Sigmoid colon (tissue), 6 donors: ENCODE measurements at regions not wholly inside any gene's neighbourhood (a gene's known extent, or its start where the extent isn't known, plus 50 kb on each side); places are given as distances from the start of the nearest gene placed in this dataset.

Experiments used
- DNase-seq: peaks from one replicate; pipeline ENCODE4 v3.0.0-alpha.2; 2019
- H3K27ac ChIP-seq, 4 donors: fragments of 200-600 bp; sonication (generic); one replicate each; pipeline ENCODE4 v1.5.1; 2016 to 2019; ENCODE audit warnings: mild to moderate bottlenecking in 1 of 4
- H3K27me3 ChIP-seq, 3 donors: fragments of 200-600 bp; sonication (generic); one replicate each; pipeline ENCODE4 v1.5.1; 2019; ENCODE audit warnings: mild to moderate bottlenecking in 1 of 3
- H3K36me3 ChIP-seq, 4 donors: fragments of 200-600 bp; sonication (generic); one replicate each; pipeline ENCODE4 v1.5.1; 2016 to 2019
- H3K4me1 ChIP-seq, 4 donors: fragments of 200-600 bp; sonication (generic); one replicate each; pipeline ENCODE4 v1.5.1; 2017 to 2019
- H3K4me3 ChIP-seq, 4 donors: fragments of 200-600 bp; sonication (generic); one replicate each; pipeline ENCODE4 v1.5.1; 2017 to 2019; ENCODE audit warnings: mild to moderate bottlenecking in 2 of 4, moderate library complexity in 1 of 4
- H3K9me3 ChIP-seq, 4 donors: fragments of 200-600 bp in 3 of 4; sonication (generic) in 3 of 4; one replicate each; pipeline versions ENCODE4 v1.5.1 to v1.6.1; 2013 to 2019
- CTCF ChIP-seq, 4 experiments: fragments of 450-650 bp in 3 of 4; fragments of 200-600 bp in 1 of 4; IDR thresholded peaks; one replicate each; pipeline ENCODE4 v1.5.1; 2016 to 2019; ENCODE audit warnings: antibody characterized with exemption in 4 of 4, mild to moderate bottlenecking in 3 of 4, moderate library complexity in 2 of 4
- EP300 ChIP-seq, 4 donors: sonication (generic); formaldehyde crosslinking; IDR thresholded peaks; one replicate each; pipeline ENCODE4 v1.6.1; 2017; ENCODE audit warnings: antibody characterized with exemption in 4 of 4
- POLR2A ChIP-seq, 2 donors: fragments of 450-650 bp; IDR thresholded peaks; one replicate each; pipeline ENCODE4 v1.6.1; 2016; ENCODE audit warnings: antibody characterized with exemption in 2 of 2, mild to moderate bottlenecking in 2 of 2, moderate library complexity in 2 of 2
- POLR2AphosphoS5 ChIP-seq, 4 donors: sonication (generic); formaldehyde crosslinking; IDR thresholded peaks; one replicate each; pipeline ENCODE4 v1.6.1; 2017; ENCODE audit warnings: antibody characterized with exemption in 4 of 4
- WGBS, 2 donors: extraction: QIAGEN DNeasy Blood & Tissue Kit; methylation state at CpG; one replicate each; pipeline ENCODE4 v1.1.7; 2013; 5-methylcytosine and 5-hydroxymethylcytosine counted together
- intact Hi-C: fragments of 100-400 bp; cut with DNase I; formaldehyde crosslinking; loops from one replicate; pipeline ENCODE4 v1.15.1; 2023
- donor health status: healthy with polysubstance abuse.
- donor health status: healthy.

- Histone ChIP-seq H3K4me3 (no peak overlapping the region), H3K27me3 (no peaks in the 10 kb centered on the region), H3K36me3 (no peaks in the 10 kb centered on the region), H3K9me3 (no peaks in the 10 kb centered on the region), H3K4me1 (peaks cover 0 to 5% (median 0%) of the 10 kb centered on the region in 4 donors), H3K27ac (peak overlapping the region in 3 of 4 donors; percentile 34 to 58 (median 55))
- no peak for TF ChIP-seq CTCF (IDR thresholded peaks at IDR 0.05)
- TF ChIP-seq POLR2AphosphoS5 (IDR thresholded peaks at IDR 0.05): peak in 2 of 4 donors; percentile 24 to 60
- peak; percentile 85 for DNase-seq
- 59 to 70% methylated on average over 10 of the region's 10 CpGs for WGBS, 2 donors
- intact Hi-C loops: no loop called here
These were observed 87.4 kb upstream of the TNS3 start for GRCh38 chr7:47669178-47669891.

DNA sequence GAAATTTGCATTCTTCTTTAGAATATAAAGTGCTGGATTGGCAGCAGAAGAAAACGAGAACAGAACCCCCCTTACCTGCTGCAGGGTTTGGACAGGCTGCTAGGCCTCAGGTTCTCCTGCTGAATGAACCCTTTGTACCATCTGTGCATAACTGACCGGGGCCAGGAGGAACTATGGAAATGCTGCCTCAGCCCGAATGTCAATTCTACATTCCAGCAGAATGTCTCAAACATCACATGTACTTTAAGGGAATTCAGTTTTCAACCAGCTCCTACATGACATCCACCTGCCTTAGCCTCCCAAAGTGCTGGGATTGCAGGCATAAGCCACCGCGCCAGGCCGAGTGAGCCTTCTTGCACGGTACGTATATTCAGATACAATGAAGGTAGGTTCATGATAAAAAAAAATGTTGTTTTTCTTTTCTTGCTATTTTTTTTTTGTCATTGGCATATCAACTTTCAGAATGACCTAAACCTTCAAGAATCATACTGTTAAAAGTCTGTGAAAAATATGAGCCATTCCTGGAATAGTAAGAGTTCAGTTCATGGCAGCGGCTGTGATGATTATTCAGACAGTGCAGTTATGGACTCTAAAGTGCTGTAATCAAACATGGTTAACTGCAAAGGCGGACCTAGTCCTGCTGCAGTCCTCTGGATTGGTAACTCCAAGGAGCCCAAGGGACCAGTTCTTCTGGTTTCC lies 84.4 kb upstream of the TNS3 start:
- no peaks in the 10 kb centered on the region for H3K36me3 ChIP-seq
- no peak overlapping the region for H3K27ac ChIP-seq
- no peaks in the 10 kb centered on the region for H3K27me3 ChIP-seq
- peaks cover 0 to 5% (median 0%) of the 10 kb centered on the region in 4 donors for H3K4me1 ChIP-seq
- no peak for DNase-seq
- TF ChIP-seq POLR2A (IDR thresholded peaks at IDR 0.05) (no peak), EP300 (IDR thresholded peaks at IDR 0.05) (no peak), CTCF (IDR thresholded peaks at IDR 0.05) (no peak), POLR2AphosphoS5 (IDR thresholded peaks at IDR 0.05) (no peak)
- WGBS, 2 donors: 95 to 96% methylated on average over 10 of the region's 10 CpGs
- H3K9me3 ChIP-seq: no peaks in the 10 kb centered on the region
- intact Hi-C loops: no loop called here
- H3K4me3 ChIP-seq: no peak overlapping the region

DNA sequence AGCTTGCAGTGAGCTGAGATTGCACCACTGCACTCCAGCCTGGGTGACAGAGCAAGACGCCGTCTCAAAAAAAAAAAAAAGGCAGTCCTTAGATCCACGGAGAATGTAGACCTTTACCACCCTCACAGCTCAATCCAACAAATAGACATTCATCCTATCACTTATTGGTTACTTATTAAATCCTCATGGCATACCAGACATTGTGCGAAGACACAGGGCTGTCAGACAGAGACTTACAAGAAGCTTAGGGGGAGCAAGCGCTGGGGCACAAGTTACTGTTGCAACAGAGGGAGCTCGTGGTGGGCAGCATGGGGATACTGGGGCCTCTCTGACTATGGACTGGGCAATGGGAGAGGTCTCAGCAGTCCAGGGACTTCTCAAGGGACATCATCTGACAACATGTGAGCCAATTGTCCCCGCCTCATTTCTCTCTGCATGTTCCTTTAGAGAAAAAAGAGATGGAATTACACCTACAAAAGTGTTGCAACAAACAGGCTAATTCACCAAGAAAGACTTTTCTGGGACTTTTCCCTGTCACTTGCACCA lies 82.8 kb upstream of the TNS3 start:
- no peak for DNase-seq
- H3K27ac ChIP-seq: no peak overlapping the region
- no peak overlapping the region for H3K4me3 ChIP-seq
- TF ChIP-seq EP300 (IDR thresholded peaks at IDR 0.05) (no peak), CTCF (IDR thresholded peaks at IDR 0.05) (no peak), POLR2A (IDR thresholded peaks at IDR 0.05) (no peak), POLR2AphosphoS5 (IDR thresholded peaks at IDR 0.05) (no peak)
- H3K27me3 ChIP-seq: no peaks in the 10 kb centered on the region
- 61 to 75% methylated on average over 7 of the region's 7 CpGs for WGBS, 2 donors
- intact Hi-C loops: no loop called here
- no peaks in the 10 kb centered on the region for H3K36me3 ChIP-seq
- no peaks in the 10 kb centered on the region for H3K9me3 ChIP-seq
- H3K4me1 ChIP-seq: peaks cover 0 to under 1% (median 0%) of the 10 kb centered on the region in 4 donors

DNA sequence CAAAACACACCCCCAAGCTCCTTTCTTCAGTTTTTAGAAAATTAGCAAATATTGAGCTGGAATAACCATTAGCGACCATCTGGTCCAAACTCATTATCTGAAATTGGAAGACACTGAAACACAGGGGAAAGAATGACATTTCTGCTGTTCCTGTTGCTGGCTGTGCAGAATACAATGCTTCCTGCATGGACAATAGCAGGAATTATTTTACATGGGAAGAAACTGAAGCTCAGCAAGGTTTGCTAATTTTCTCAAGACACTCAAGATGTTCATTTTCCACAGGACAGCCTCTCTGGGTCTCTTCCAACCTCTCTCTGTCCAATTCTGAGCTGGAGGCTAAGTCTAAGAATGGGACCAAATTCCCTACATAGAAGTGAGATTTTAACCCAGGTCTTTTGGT lies 81.9 kb upstream of the TNS3 start:
- intact Hi-C loops: no loop called here
- Histone ChIP-seq H3K36me3 (no peaks in the 10 kb centered on the region), H3K27me3 (no peaks in the 10 kb centered on the region), H3K9me3 (no peaks in the 10 kb centered on the region), H3K4me3 (no peak overlapping the region), H3K27ac (no peak overlapping the region), H3K4me1 (no peaks in the 10 kb centered on the region)
- 95 to 98% methylated on average over 1 of the region's 1 CpG for WGBS, 2 donors
- TF ChIP-seq POLR2A (IDR thresholded peaks at IDR 0.05) (no peak), POLR2AphosphoS5 (IDR thresholded peaks at IDR 0.05) (no peak), CTCF (IDR thresholded peaks at IDR 0.05) (no peak), EP300 (IDR thresholded peaks at IDR 0.05) (no peak)
- no peak for DNase-seq
